H1 (cell line): ENCODE measurements at regions not wholly inside any gene's neighbourhood (a gene's known extent, or its start where the extent isn't known, plus 50 kb on each side); places are given as distances from the start of the nearest gene placed in this dataset.

Experiments used
- CTCF ChIA-PET: fragments of 300-600 bp; sonication (Branson Sonifier 250); formaldehyde crosslinking; loops from one replicate; lab custom pipeline; 2021; ENCODE audit not compliant: partially characterized antibody; lab: Charles Lee
- POLR2A ChIA-PET: fragments of 300-600 bp; sonication (Branson Sonifier 250); formaldehyde crosslinking; loops from one replicate; lab custom pipeline; 2021; ENCODE audit warnings: inconsistent platforms; ENCODE audit not compliant: partially characterized antibody; lab: Charles Lee
- DNase-seq, 2 experiments: peaks; one replicate each; pipeline versions ENCODE4 v3.0.0 to v3.0.0-alpha.2; 2010 to 2022; ENCODE audit warnings: low spot score in 2 of 2, low read depth in 1 of 2, mixed read lengths in 1 of 2
- FAIRE-seq: peaks from 2 replicates; lab custom pipeline; 2011; peaks lifted over from hg19 to GRCh38; lab: Jason Lieb, UNC
- H2AFZ ChIP-seq: 2 replicates; pipeline ENCODE4 v1.8.1; 2012; ENCODE audit warnings: low read length, inconsistent platforms
- H2AK5ac ChIP-seq: 2 replicates; pipeline ENCODE4 v1.6.1; 2013; ENCODE audit warnings: low read depth, low read length
- H2BK120ac ChIP-seq: replicated peaks from 2 replicates; pipeline ENCODE3; 2013; ENCODE audit warnings: low read depth, low read length, inconsistent platforms
- H2BK12ac ChIP-seq: 2 replicates; pipeline ENCODE4 v1.6.1; 2013; ENCODE audit warnings: low read depth, low read length
- H2BK15ac ChIP-seq: 2 replicates; pipeline ENCODE4 v1.6.1; 2013; ENCODE audit warnings: low read length
- H2BK20ac ChIP-seq: 2 replicates; pipeline ENCODE4 v1.6.1; 2013; ENCODE audit warnings: low read length
- H2BK5ac ChIP-seq: 2 replicates; pipeline ENCODE4 v1.6.1; 2013; ENCODE audit warnings: low read depth, low read length
- H3K14ac ChIP-seq: 2 replicates; pipeline ENCODE4 v1.6.1; 2013; ENCODE audit warnings: inconsistent platforms; ENCODE audit not compliant: insufficient read length
- H3K18ac ChIP-seq: 2 replicates; pipeline ENCODE4 v1.6.1; 2013; ENCODE audit warnings: low read length; ENCODE audit errors: extremely low read depth
- H3K23ac ChIP-seq: 2 replicates; pipeline ENCODE4 v1.6.1; 2013; ENCODE audit warnings: inconsistent platforms; ENCODE audit not compliant: insufficient read length
- H3K23me2 ChIP-seq: 2 replicates; pipeline ENCODE4 v1.6.1; 2013; ENCODE audit warnings: low read depth, low read length
- H3K27ac ChIP-seq: 2 replicates; pipeline ENCODE4 v1.6.1; 2011; ENCODE audit warnings: low read depth, low read length, inconsistent platforms
- H3K27me3 ChIP-seq, 4 experiments: replicated peaks in 1 of 4; 1 replicate in 1 of 4; 2 replicates in 3 of 4; pipeline versions ENCODE4 v1.6.1 to v1.8.1; 2011 to 2013; ENCODE audit warnings: low read length in 3 of 4, mild to moderate bottlenecking in 3 of 4, inconsistent platforms in 2 of 4, mixed read lengths in 2 of 4, moderate library complexity in 1 of 4; ENCODE audit not compliant: control insufficient read depth in 3 of 4, insufficient read depth in 3 of 4; ENCODE audit errors: extremely low read depth in 1 of 4
- H3K36me3 ChIP-seq, 4 experiments: 2 replicates each; pipeline versions ENCODE4 v1.6.1 to v1.8.1; 2011 to 2013; ENCODE audit warnings: mild to moderate bottlenecking in 4 of 4, low read length in 3 of 4, moderate library complexity in 2 of 4, control low read depth in 1 of 4, inconsistent platforms in 1 of 4; ENCODE audit not compliant: insufficient read depth in 4 of 4, control insufficient read depth in 2 of 4
- H3K4ac ChIP-seq: replicated peaks from 2 replicates; pipeline ENCODE3; 2013; ENCODE audit warnings: low read length, low read depth, mixed read lengths, inconsistent platforms; ENCODE audit not compliant: insufficient read length
- H3K4me1 ChIP-seq, 4 experiments: replicated peaks in 1 of 4; 1 replicate in 1 of 4; 2 replicates in 3 of 4; pipeline versions ENCODE4 v1.6.1 to v1.8.1; 2011 to 2013; ENCODE audit warnings: low read length in 3 of 4, inconsistent platforms in 2 of 4, mixed read lengths in 1 of 4; ENCODE audit not compliant: insufficient read depth in 4 of 4, control insufficient read depth in 3 of 4
- H3K4me2 ChIP-seq, 2 experiments: 2 replicates each; pipeline versions ENCODE4 v1.6.1 to v1.8.1; 2011 to 2013; ENCODE audit warnings: low read depth in 2 of 2, low read length in 2 of 2, control low read depth in 1 of 2, inconsistent platforms in 1 of 2, mild to moderate bottlenecking in 1 of 2; ENCODE audit not compliant: insufficient read depth in 1 of 2
- H3K4me3 ChIP-seq, 4 experiments: fragments of 200-600, 300-600 bp in 1 of 4; sonication (generic), shearing (Covaris generic), sonication (Bioruptor Twin) in 1 of 4; 2 replicates each; pipeline versions ENCODE4 v1.5.1 to v1.8.1; 2011 to 2016; ENCODE audit warnings: low read length in 4 of 4, low read depth in 3 of 4, control low read depth in 2 of 4, inconsistent platforms in 2 of 4, mild to moderate bottlenecking in 2 of 4, mixed read lengths in 1 of 4, moderate library complexity in 1 of 4; ENCODE audit not compliant: insufficient read depth in 2 of 4; ENCODE audit errors: extremely low read depth in 1 of 4
- H3K56ac ChIP-seq: replicated peaks from 2 replicates; pipeline ENCODE3; 2013; ENCODE audit warnings: low read depth, mild to moderate bottlenecking, mixed read lengths, low read length, inconsistent platforms; ENCODE audit not compliant: insufficient read length
- H3K79me1 ChIP-seq: 2 replicates; pipeline ENCODE4 v1.6.1; 2013; ENCODE audit warnings: low read depth, low read length, control low read depth
- H3K79me2 ChIP-seq, 2 experiments: 2 replicates each; pipeline versions ENCODE4 v1.6.1 to v1.8.1; 2012 to 2013; ENCODE audit warnings: low read length in 2 of 2, mild to moderate bottlenecking in 2 of 2, inconsistent platforms in 1 of 2; ENCODE audit not compliant: insufficient read depth in 2 of 2, control insufficient read depth in 1 of 2
- H3K9ac ChIP-seq, 4 experiments: replicated peaks in 1 of 4; 1 replicate in 1 of 4; 2 replicates in 3 of 4; pipeline versions ENCODE4 v1.6.1 to v1.8.1; 2011 to 2013; ENCODE audit warnings: low read depth in 3 of 4, low read length in 3 of 4, control low read depth in 2 of 4, mild to moderate bottlenecking in 2 of 4, moderate library complexity in 2 of 4, inconsistent platforms in 1 of 4; ENCODE audit errors: extremely low read depth in 1 of 4
- H3K9me3 ChIP-seq, 2 experiments: 2 replicates each; pipeline versions ENCODE4 v1.6.1 to v1.8.1; 2012 to 2013; ENCODE audit warnings: mild to moderate bottlenecking in 2 of 2, moderate library complexity in 2 of 2, control low read depth in 1 of 2, inconsistent platforms in 1 of 2, low read depth in 1 of 2, low read length in 1 of 2, mixed read lengths in 1 of 2; ENCODE audit not compliant: insufficient read depth in 2 of 2
- H4K20me1 ChIP-seq, 2 experiments: replicated peaks in 1 of 2; 2 replicates each; pipeline versions ENCODE3 to v1.8.1; 2011 to 2013; ENCODE audit warnings: inconsistent platforms in 2 of 2, low read length in 2 of 2, mild to moderate bottlenecking in 1 of 2; ENCODE audit not compliant: insufficient read depth in 2 of 2, control insufficient read depth in 1 of 2
- H4K5ac ChIP-seq: 2 replicates; pipeline ENCODE4 v1.6.1; 2013; ENCODE audit warnings: low read length, low read depth, mixed read lengths, inconsistent platforms; ENCODE audit not compliant: insufficient read length
- H4K8ac ChIP-seq: 2 replicates; pipeline ENCODE4 v1.8.0; 2013; ENCODE audit warnings: mild to moderate bottlenecking, moderate library complexity, low read length, inconsistent platforms; ENCODE audit not compliant: insufficient read depth; ENCODE audit errors: extremely low read depth
- H4K91ac ChIP-seq: replicated peaks from 2 replicates; pipeline ENCODE3; 2013; ENCODE audit warnings: low read length, mixed read lengths, inconsistent platforms; ENCODE audit not compliant: insufficient read length
- BCL11A ChIP-seq, 2 experiments: IDR thresholded peaks; one replicate each; pipeline ENCODE4 v1.6.1; 2011; ENCODE audit warnings: low read depth in 2 of 2, low read length in 2 of 2, mild to moderate bottlenecking in 2 of 2
- BRCA1 ChIP-seq: IDR thresholded peaks from 2 replicates; pipeline ENCODE4 v1.6.1; 2012; ENCODE audit warnings: low read depth, low read length, improper control_type of control experiment
- CTCF ChIP-seq, 3 experiments: IDR thresholded peaks; 1 replicate in 2 of 3; 2 replicates in 1 of 3; pipeline versions ENCODE4 v1.5.1 to v1.6.1; 2011; ENCODE audit warnings: low read length in 3 of 3, mild to moderate bottlenecking in 3 of 3, inconsistent platforms in 2 of 3, low read depth in 1 of 3, moderate library complexity in 1 of 3; ENCODE audit not compliant: insufficient read depth in 1 of 3; ENCODE audit errors: control extremely low read depth in 1 of 3
- MAFK ChIP-seq: IDR thresholded peaks from 2 replicates; pipeline ENCODE4 v1.6.1; 2012; ENCODE audit warnings: low read depth, mild to moderate bottlenecking, improper control_type of control experiment, low read length
- NANOG ChIP-seq: IDR thresholded peaks from 2 replicates; pipeline ENCODE4 v1.6.1; 2011; ENCODE audit warnings: low read length, low read depth, mild to moderate bottlenecking, inconsistent platforms; ENCODE audit not compliant: insufficient read depth, poor library complexity, severe bottlenecking
- POLR2AphosphoS5 ChIP-seq: IDR thresholded peaks from 2 replicates; pipeline ENCODE4 v1.6.1; 2011; ENCODE audit warnings: low read depth, low read length
- RAD21 ChIP-seq, 2 experiments: IDR thresholded peaks in 1 of 2; conservative IDR thresholded peaks in 1 of 2; 2 replicates each; pipeline ENCODE4 v1.6.1; 2011; ENCODE audit warnings: low read depth in 2 of 2, low read length in 2 of 2, improper control_type of control experiment in 1 of 2, inconsistent platforms in 1 of 2, mild to moderate bottlenecking in 1 of 2, moderate library complexity in 1 of 2
- ZNF274 ChIP-seq: IDR thresholded peaks from 2 replicates; pipeline ENCODE4 v1.7.0; 2012; ENCODE audit warnings: low read length, borderline replicate concordance; ENCODE audit errors: extremely low read depth
- WGBS, 2 experiments: shearing (Covaris generic) in 1 of 2; methylation state at CpG; one replicate each; pipeline versions ENCODE4 v1.1.6 to v1.1.7; 2013 to 2015; ENCODE audit warnings: low lambda C conversion rate in 2 of 2, mixed read lengths in 2 of 2, inconsistent platforms in 1 of 2, low coverage in 1 of 2, missing lambda C conversion rate in 1 of 2; ENCODE audit not compliant: insufficient replicate concordance in 2 of 2, insufficient coverage in 1 of 2, insufficient read length in 1 of 2; ENCODE audit errors: extremely low coverage in 1 of 2, missing lambda C conversion rate in 1 of 2; 5-methylcytosine and 5-hydroxymethylcytosine counted together

GRCh38 chr7:4479367-4480039 is 202.6 kb upstream of the FOXK1 start:
- H3K4me1 ChIP-seq, result no peaks in the 10 kb centered on the region
- H2BK5ac ChIP-seq, result no peak overlapping the region
- ChIA-PET CTCF (interaction anchor here (0.5 to 2.1 kb wide), 19 partner anchors 13 to 1712 kb away, joined by 3 to 9 read pairs (median 3); no protein-coding TSS in a partner anchor), POLR2A (no interaction called here)
- H2BK120ac ChIP-seq, result no peak overlapping the region
- no peak overlapping the region for H3K4me3 ChIP-seq
- no peak overlapping the region for H4K5ac ChIP-seq
- no peak overlapping the region for H3K18ac ChIP-seq
- no peaks in the 10 kb centered on the region for H3K27me3 ChIP-seq
- no peak overlapping the region for H3K4me2 ChIP-seq
- H3K79me2 ChIP-seq, result no peaks in the 10 kb centered on the region
- H2BK12ac ChIP-seq, result no peak overlapping the region
- H3K36me3 ChIP-seq, result no peaks in the 10 kb centered on the region
- H2BK20ac ChIP-seq, result 0 out of 2 replicates have a peak overlapping the region, but pooled peaks have one; percentile 18
- H4K8ac ChIP-seq, result no peak overlapping the region
- no peak overlapping the region for H3K27ac ChIP-seq
- TF ChIP-seq RAD21 (IDR thresholded peaks at IDR 0.05 in 1 of 2, conservative IDR thresholded peaks at IDR 0.05 in 1 of 2; ENCODE audit: low read depth in 2 of 2, low read length in 2 of 2) (peak; percentile 81), BCL11A (IDR thresholded peaks at IDR 0.05; ENCODE audit: low read depth in 2 of 2, low read length in 2 of 2) (no peak), MAFK (no peak), BRCA1 (no peak), ZNF274 (no peak), CTCF (IDR thresholded peaks at IDR 0.05; ENCODE audit: control extremely low read depth in 1 of 3, insufficient read depth in 1 of 3, low read depth in 1 of 3, low read length in 3 of 3) (peak in 2 of 3 experiments; percentile 48 to 72; a peak in 3 of 4 replicates), NANOG (no peak), POLR2AphosphoS5 (no peak)
- H2BK15ac ChIP-seq, result no peak overlapping the region
- H3K23me2 ChIP-seq, result no peaks in the 10 kb centered on the region
- H3K79me1 ChIP-seq, result no peaks in the 10 kb centered on the region
- H3K9me3 ChIP-seq, result peaks cover 13% of the 10 kb centered on the region in 2 experiments; a peak in 3 of 4 replicates
- H3K9ac ChIP-seq, result no peak overlapping the region
- no peak overlapping the region for H3K14ac ChIP-seq
- H4K91ac ChIP-seq, result no peak overlapping the region
- FAIRE-seq (peak; percentile 81), DNase-seq (peak; percentile 41 to 51)
- no peak overlapping the region for H3K56ac ChIP-seq
- WGBS, 2 experiments, result 56% methylated on average over 12 of the region's 12 CpGs; no CpG with 5 or more reads in 1 of the 2 experiments
- H3K4ac ChIP-seq, result no peak overlapping the region
- no peak overlapping the region for H3K23ac ChIP-seq
- no peak overlapping the region for H2AFZ ChIP-seq
- no peak overlapping the region for H2AK5ac ChIP-seq
- no peaks in the 10 kb centered on the region for H4K20me1 ChIP-seq
